ENCODE measurements at regions not wholly inside any gene's neighbourhood (a gene's known extent, or its start where the extent isn't known, plus 50 kb on each side); places are given as distances from the start of the nearest gene placed in this dataset.

DNA sequence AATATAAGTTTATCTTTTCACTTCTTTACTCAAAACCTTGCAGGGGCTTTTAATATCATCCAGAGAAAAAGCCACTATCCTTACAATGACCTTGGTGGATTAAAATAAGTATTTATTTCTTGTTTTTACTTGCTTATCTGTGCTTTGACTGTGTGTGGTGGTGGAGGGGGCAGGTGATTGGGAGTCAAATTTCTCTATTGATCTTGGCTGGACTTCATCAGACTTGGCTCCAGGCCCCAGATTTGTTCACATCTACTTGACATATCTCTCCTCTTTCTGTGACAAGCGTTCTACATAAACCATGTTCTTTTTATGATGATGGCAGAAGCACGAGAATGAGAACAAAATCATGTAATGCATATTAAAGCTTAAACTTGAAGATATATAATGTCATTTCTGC lies 670.8 kb downstream of the PCDH17 start:
- TF ChIP-seq, protein P1, sequence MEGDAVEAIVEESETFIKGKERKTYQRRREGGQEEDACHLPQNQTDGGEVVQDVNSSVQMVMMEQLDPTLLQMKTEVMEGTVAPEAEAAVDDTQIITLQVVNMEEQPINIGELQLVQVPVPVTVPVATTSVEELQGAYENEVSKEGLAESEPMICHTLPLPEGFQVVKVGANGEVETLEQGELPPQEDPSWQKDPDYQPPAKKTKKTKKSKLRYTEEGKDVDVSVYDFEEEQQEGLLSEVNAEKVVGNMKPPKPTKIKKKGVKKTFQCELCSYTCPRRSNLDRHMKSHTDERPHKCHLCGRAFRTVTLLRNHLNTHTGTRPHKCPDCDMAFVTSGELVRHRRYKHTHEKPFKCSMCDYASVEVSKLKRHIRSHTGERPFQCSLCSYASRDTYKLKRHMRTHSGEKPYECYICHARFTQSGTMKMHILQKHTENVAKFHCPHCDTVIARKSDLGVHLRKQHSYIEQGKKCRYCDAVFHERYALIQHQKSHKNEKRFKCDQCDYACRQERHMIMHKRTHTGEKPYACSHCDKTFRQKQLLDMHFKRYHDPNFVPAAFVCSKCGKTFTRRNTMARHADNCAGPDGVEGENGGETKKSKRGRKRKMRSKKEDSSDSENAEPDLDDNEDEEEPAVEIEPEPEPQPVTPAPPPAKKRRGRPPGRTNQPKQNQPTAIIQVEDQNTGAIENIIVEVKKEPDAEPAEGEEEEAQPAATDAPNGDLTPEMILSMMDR (IDR thresholded peaks at IDR 0.05), result no peak
- no peak for DNase-seq (ENCODE audit: low spot score)
- no peak for ATAC-seq (ENCODE audit: low FRiP score)

DNA sequence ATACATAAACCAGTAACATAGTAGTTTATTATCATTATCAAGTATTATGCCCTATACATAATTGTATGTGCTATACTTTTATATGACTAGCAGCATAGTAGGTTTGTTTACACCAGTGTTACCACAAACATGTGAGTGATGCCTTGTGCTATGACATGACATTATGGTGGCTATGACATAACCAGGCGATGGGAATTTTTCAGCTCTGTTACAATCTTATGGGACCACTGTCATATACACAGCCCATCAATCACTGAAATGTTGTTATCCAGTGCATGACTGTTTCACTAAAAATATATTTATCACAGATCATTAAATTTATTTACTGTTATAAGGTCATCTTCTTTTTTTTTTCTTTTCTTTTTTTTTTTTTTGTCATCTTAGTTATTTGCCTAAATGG lies 674.5 kb downstream of the PCDH17 start:
- DNase-seq (ENCODE audit: low spot score), result no peak
- TF ChIP-seq, protein P1 (IDR thresholded peaks at IDR 0.05), result no peak

DNA sequence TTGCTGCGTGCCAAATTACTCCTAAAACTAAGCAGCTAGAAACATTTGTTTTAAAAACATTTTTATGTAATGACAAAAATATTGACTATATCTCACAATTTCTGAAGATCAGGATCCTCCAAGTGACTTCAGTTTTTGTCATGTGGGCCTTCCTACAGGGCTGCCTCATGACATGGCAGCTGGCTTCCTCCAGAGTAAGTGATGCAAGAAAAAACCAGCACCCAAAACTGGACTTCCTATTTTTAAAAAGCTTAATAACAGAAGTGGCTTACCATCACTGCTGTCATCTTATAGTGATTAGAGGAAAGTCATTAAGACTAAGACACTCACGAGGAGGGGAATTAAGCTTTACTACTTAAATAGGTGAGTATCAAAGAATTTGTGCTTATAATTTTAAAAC lies 681.7 kb downstream of the PCDH17 start:
- TF ChIP-seq, protein P1 (IDR thresholded peaks at IDR 0.05), result no peak
- no peak for DNase-seq (ENCODE audit: low spot score)
- ATAC-seq (ENCODE audit: low FRiP score), result no peak

More for the DNA sequence above, 674.5 kb downstream of the PCDH17 start:
- no peak for ATAC-seq (ENCODE audit: low FRiP score)

DNA sequence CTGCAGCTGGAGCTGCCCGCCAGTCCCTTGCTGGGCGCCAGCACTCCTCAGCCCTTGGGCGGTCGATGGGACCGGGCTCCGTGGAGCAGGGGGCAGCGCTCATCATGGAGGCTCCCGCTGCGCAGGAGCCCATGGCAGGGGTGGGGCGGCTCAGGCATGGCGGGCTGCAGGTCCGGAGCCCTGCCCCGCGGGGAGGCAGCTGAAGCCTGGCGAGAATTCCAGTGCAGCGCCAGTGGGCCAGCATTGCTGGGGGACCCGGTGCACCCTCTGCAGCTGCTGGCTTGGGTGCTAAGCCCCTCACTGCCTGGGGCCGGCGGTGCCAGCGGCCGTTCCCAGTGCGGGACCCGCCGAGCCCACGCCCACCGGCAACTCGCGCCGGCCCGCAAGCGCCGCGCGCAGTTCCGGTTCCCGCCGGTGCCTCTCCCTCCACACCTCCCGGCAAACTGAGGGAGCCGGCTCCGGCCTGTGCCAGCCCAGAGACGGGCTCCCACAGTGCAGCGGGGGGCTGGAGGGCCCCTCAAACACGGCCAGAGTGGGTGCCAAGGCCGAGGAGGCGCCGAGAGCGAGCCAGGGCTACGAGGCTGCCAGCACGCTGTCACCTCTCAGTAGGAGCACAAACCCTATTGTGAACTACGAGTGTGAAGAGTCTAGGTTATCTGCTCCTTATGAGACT lies 687.1 kb downstream of the PCDH17 start:
- no peak for DNase-seq (ENCODE audit: low spot score)
- ATAC-seq (ENCODE audit: low FRiP score), result no peak
- TF ChIP-seq, protein P1 (IDR thresholded peaks at IDR 0.05), result no peak

DNA sequence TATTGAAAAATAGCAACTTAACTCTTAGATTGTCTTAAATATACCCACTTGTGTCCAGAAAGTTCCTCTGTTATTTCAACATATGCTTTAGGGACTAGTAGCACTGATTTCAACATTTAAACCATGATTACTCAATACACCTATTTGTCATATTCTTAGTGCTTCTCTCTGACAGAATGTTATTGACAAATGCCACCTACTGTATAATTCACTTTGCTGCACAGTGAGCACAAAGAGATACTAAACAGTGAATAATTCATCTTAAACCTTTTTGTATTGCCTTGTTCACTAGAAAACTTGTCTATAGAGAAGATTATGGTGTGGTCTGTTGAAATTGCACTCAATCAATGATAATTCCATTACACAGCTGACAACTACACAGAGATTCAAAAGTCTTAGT lies 692.6 kb downstream of the PCDH17 start:
- DNase-seq (ENCODE audit: low spot score), result no peak
- ATAC-seq (ENCODE audit: low FRiP score), result no peak
- TF ChIP-seq, protein P1 (IDR thresholded peaks at IDR 0.05), result no peak

DNA sequence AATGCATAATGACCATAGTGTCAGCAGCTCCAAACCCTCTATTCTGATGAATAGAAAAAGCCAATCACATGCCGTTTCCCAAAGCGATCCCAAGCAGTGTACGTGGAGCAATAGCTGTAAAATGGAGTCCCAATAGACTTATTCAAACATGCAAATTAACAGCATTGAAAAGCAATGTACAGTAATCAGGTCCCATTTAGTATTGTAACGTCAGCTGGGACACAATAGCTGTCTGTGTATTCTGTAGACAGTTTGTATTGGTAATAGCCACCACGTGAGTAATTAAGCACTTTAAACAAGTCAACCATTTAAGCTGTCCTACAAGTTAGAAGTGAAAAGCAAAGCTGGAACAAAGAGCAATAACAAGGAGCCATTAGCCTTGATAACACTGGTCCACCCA lies 698.2 kb downstream of the PCDH17 start:
- no peak for ATAC-seq (ENCODE audit: low FRiP score)

GRCh38 chr13:58340895-58341294 lies 709.4 kb downstream of the PCDH17 start:
- ATAC-seq (ENCODE audit: low FRiP score), result no peak
- no peak for DNase-seq (ENCODE audit: low spot score)
- TF ChIP-seq, protein P1 (IDR thresholded peaks at IDR 0.05), result no peak

More for the DNA sequence above, 698.2 kb downstream of the PCDH17 start:
- no peak for DNase-seq (ENCODE audit: low spot score)
- TF ChIP-seq, protein P1 (IDR thresholded peaks at IDR 0.05), result no peak
